Endothelial cell of umbilical vein (primary cell): ENCODE measurements at regions not wholly inside any gene's neighbourhood (a gene's known extent, or its start where the extent isn't known, plus 50 kb on each side); places are given as distances from the start of the nearest gene placed in this dataset.

Source experiments
- FOS ChIP-seq: IDR thresholded peaks from 2 replicates; pipeline ENCODE4 v1.6.1; 2011; ENCODE audit warnings: mild to moderate bottlenecking, low read length, moderate library complexity, borderline replicate concordance; ENCODE audit not compliant: insufficient read depth
- TF ChIP-seq, protein P1 (sequence below), 2 donors: IDR thresholded peaks; 1 replicate in 1 of 2; 2 replicates in 1 of 2; pipeline ENCODE4 v1.5.1; 2011; ENCODE audit warnings: low read length in 2 of 2, mild to moderate bottlenecking in 2 of 2, moderate library complexity in 2 of 2, control low read depth in 1 of 2, inconsistent platforms in 1 of 2, low read depth in 1 of 2; ENCODE audit not compliant: insufficient read depth in 1 of 2; ENCODE audit errors: extremely low read depth in 1 of 2

GRCh38 chr7:112882022-112882421 is 91.8 kb upstream of the TMEM168 start:
- TF ChIP-seq, protein P1, sequence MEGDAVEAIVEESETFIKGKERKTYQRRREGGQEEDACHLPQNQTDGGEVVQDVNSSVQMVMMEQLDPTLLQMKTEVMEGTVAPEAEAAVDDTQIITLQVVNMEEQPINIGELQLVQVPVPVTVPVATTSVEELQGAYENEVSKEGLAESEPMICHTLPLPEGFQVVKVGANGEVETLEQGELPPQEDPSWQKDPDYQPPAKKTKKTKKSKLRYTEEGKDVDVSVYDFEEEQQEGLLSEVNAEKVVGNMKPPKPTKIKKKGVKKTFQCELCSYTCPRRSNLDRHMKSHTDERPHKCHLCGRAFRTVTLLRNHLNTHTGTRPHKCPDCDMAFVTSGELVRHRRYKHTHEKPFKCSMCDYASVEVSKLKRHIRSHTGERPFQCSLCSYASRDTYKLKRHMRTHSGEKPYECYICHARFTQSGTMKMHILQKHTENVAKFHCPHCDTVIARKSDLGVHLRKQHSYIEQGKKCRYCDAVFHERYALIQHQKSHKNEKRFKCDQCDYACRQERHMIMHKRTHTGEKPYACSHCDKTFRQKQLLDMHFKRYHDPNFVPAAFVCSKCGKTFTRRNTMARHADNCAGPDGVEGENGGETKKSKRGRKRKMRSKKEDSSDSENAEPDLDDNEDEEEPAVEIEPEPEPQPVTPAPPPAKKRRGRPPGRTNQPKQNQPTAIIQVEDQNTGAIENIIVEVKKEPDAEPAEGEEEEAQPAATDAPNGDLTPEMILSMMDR (IDR thresholded peaks at IDR 0.05; ENCODE audit: extremely low read depth in 1 of 2, insufficient read depth in 1 of 2, low read depth in 1 of 2, low read length in 2 of 2), result no peak
- TF ChIP-seq FOS, result no peak
